ENCODE measurements at regions not wholly inside any gene's neighbourhood (a gene's known extent, or its start where the extent isn't known, plus 50 kb on each side); places are given as distances from the start of the nearest gene placed in this dataset.
"Not testable (repeated sequence)": the region's sequence is repeated elsewhere in the genome, so short reads cannot be mapped to it uniquely, and the experiment has no call there.

DNA sequence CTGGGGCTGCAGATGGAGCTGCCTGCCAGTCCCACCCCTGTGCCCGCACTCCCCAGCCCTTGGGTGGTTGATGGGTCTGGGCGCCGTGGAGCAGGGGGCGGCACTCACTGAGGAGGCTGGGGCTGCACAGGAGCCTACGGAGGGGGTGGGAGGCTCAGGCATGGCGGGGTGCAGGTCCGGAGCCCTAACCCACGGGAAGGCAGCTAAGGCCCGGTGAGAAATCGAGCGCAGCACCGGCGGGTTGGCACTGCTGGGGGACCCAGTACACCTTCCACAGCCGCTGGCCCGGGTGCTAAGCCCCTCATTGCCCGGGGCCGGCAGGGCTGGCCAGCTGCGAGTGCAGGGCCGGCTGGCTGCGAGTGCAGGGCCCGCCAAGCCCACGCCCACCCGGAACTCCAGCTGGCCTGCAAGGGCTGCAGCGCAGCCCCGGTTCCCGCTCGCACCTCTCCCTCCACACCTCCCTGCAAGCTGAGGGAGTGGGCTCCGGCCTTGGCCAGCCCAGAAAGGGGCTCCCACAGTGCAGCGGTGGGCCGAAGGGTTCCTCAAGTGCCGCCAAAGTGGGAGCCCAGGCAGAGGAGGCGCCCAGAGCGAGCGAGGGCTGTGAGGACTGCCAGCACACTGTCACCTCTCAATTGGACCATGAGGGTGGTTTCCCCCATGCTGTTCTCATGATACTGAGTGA lies 80.8 kb upstream of the LUZP2 start:
- not testable (repeated sequence) for TF ChIP-seq CTCF, POLR2A (IDR thresholded peaks at IDR 0.05)

Measured in esophagus squamous epithelium (tissue), 4 donors.